H1 (cell line): ENCODE measurements at regions not wholly inside any gene's neighbourhood (a gene's known extent, or its start where the extent isn't known, plus 50 kb on each side); places are given as distances from the start of the nearest gene placed in this dataset.

ENCODE experiments used
- CTCF ChIA-PET: fragments of 300-600 bp; sonication (Branson Sonifier 250); formaldehyde crosslinking; loops from one replicate; lab custom pipeline; 2021; ENCODE audit not compliant: partially characterized antibody; lab: Charles Lee
- POLR2A ChIA-PET: fragments of 300-600 bp; sonication (Branson Sonifier 250); formaldehyde crosslinking; loops from one replicate; lab custom pipeline; 2021; ENCODE audit warnings: inconsistent platforms; ENCODE audit not compliant: partially characterized antibody; lab: Charles Lee
- DNase-seq, 2 experiments: peaks; one replicate each; pipeline versions ENCODE4 v3.0.0 to v3.0.0-alpha.2; 2010 to 2022; ENCODE audit warnings: low spot score in 2 of 2, low read depth in 1 of 2, mixed read lengths in 1 of 2
- FAIRE-seq: peaks from 2 replicates; lab custom pipeline; 2011; peaks lifted over from hg19 to GRCh38; lab: Jason Lieb, UNC
- H2AFZ ChIP-seq: 2 replicates; pipeline ENCODE4 v1.8.1; 2012; ENCODE audit warnings: low read length, inconsistent platforms
- H2AK5ac ChIP-seq: 2 replicates; pipeline ENCODE4 v1.6.1; 2013; ENCODE audit warnings: low read depth, low read length
- H2BK120ac ChIP-seq: replicated peaks from 2 replicates; pipeline ENCODE3; 2013; ENCODE audit warnings: low read depth, low read length, inconsistent platforms
- H2BK12ac ChIP-seq: 2 replicates; pipeline ENCODE4 v1.6.1; 2013; ENCODE audit warnings: low read depth, low read length
- H2BK15ac ChIP-seq: 2 replicates; pipeline ENCODE4 v1.6.1; 2013; ENCODE audit warnings: low read length
- H2BK20ac ChIP-seq: 2 replicates; pipeline ENCODE4 v1.6.1; 2013; ENCODE audit warnings: low read length
- H2BK5ac ChIP-seq: 2 replicates; pipeline ENCODE4 v1.6.1; 2013; ENCODE audit warnings: low read depth, low read length
- H3K14ac ChIP-seq: 2 replicates; pipeline ENCODE4 v1.6.1; 2013; ENCODE audit warnings: inconsistent platforms; ENCODE audit not compliant: insufficient read length
- H3K18ac ChIP-seq: 2 replicates; pipeline ENCODE4 v1.6.1; 2013; ENCODE audit warnings: low read length; ENCODE audit errors: extremely low read depth
- H3K23ac ChIP-seq: 2 replicates; pipeline ENCODE4 v1.6.1; 2013; ENCODE audit warnings: inconsistent platforms; ENCODE audit not compliant: insufficient read length
- H3K23me2 ChIP-seq: 2 replicates; pipeline ENCODE4 v1.6.1; 2013; ENCODE audit warnings: low read depth, low read length
- H3K27ac ChIP-seq: 2 replicates; pipeline ENCODE4 v1.6.1; 2011; ENCODE audit warnings: low read depth, low read length, inconsistent platforms
- H3K27me3 ChIP-seq, 4 experiments: replicated peaks in 1 of 4; 1 replicate in 1 of 4; 2 replicates in 3 of 4; pipeline versions ENCODE4 v1.6.1 to v1.8.1; 2011 to 2013; ENCODE audit warnings: low read length in 3 of 4, mild to moderate bottlenecking in 3 of 4, inconsistent platforms in 2 of 4, mixed read lengths in 2 of 4, moderate library complexity in 1 of 4; ENCODE audit not compliant: control insufficient read depth in 3 of 4, insufficient read depth in 3 of 4; ENCODE audit errors: extremely low read depth in 1 of 4
- H3K36me3 ChIP-seq, 4 experiments: 2 replicates each; pipeline versions ENCODE4 v1.6.1 to v1.8.1; 2011 to 2013; ENCODE audit warnings: mild to moderate bottlenecking in 4 of 4, low read length in 3 of 4, moderate library complexity in 2 of 4, control low read depth in 1 of 4, inconsistent platforms in 1 of 4; ENCODE audit not compliant: insufficient read depth in 4 of 4, control insufficient read depth in 2 of 4
- H3K4ac ChIP-seq: replicated peaks from 2 replicates; pipeline ENCODE3; 2013; ENCODE audit warnings: low read length, low read depth, mixed read lengths, inconsistent platforms; ENCODE audit not compliant: insufficient read length
- H3K4me1 ChIP-seq, 4 experiments: replicated peaks in 1 of 4; 1 replicate in 1 of 4; 2 replicates in 3 of 4; pipeline versions ENCODE4 v1.6.1 to v1.8.1; 2011 to 2013; ENCODE audit warnings: low read length in 3 of 4, inconsistent platforms in 2 of 4, mixed read lengths in 1 of 4; ENCODE audit not compliant: insufficient read depth in 4 of 4, control insufficient read depth in 3 of 4
- H3K4me2 ChIP-seq, 2 experiments: 2 replicates each; pipeline versions ENCODE4 v1.6.1 to v1.8.1; 2011 to 2013; ENCODE audit warnings: low read depth in 2 of 2, low read length in 2 of 2, control low read depth in 1 of 2, inconsistent platforms in 1 of 2, mild to moderate bottlenecking in 1 of 2; ENCODE audit not compliant: insufficient read depth in 1 of 2
- H3K4me3 ChIP-seq, 4 experiments: fragments of 200-600, 300-600 bp in 1 of 4; sonication (generic), shearing (Covaris generic), sonication (Bioruptor Twin) in 1 of 4; 2 replicates each; pipeline versions ENCODE4 v1.5.1 to v1.8.1; 2011 to 2016; ENCODE audit warnings: low read length in 4 of 4, low read depth in 3 of 4, control low read depth in 2 of 4, inconsistent platforms in 2 of 4, mild to moderate bottlenecking in 2 of 4, mixed read lengths in 1 of 4, moderate library complexity in 1 of 4; ENCODE audit not compliant: insufficient read depth in 2 of 4; ENCODE audit errors: extremely low read depth in 1 of 4
- H3K56ac ChIP-seq: replicated peaks from 2 replicates; pipeline ENCODE3; 2013; ENCODE audit warnings: low read depth, mild to moderate bottlenecking, mixed read lengths, low read length, inconsistent platforms; ENCODE audit not compliant: insufficient read length
- H3K79me1 ChIP-seq: 2 replicates; pipeline ENCODE4 v1.6.1; 2013; ENCODE audit warnings: low read depth, low read length, control low read depth
- H3K79me2 ChIP-seq, 2 experiments: 2 replicates each; pipeline versions ENCODE4 v1.6.1 to v1.8.1; 2012 to 2013; ENCODE audit warnings: low read length in 2 of 2, mild to moderate bottlenecking in 2 of 2, inconsistent platforms in 1 of 2; ENCODE audit not compliant: insufficient read depth in 2 of 2, control insufficient read depth in 1 of 2
- H3K9ac ChIP-seq, 4 experiments: replicated peaks in 1 of 4; 1 replicate in 1 of 4; 2 replicates in 3 of 4; pipeline versions ENCODE4 v1.6.1 to v1.8.1; 2011 to 2013; ENCODE audit warnings: low read depth in 3 of 4, low read length in 3 of 4, control low read depth in 2 of 4, mild to moderate bottlenecking in 2 of 4, moderate library complexity in 2 of 4, inconsistent platforms in 1 of 4; ENCODE audit errors: extremely low read depth in 1 of 4
- H3K9me3 ChIP-seq, 2 experiments: 2 replicates each; pipeline versions ENCODE4 v1.6.1 to v1.8.1; 2012 to 2013; ENCODE audit warnings: mild to moderate bottlenecking in 2 of 2, moderate library complexity in 2 of 2, control low read depth in 1 of 2, inconsistent platforms in 1 of 2, low read depth in 1 of 2, low read length in 1 of 2, mixed read lengths in 1 of 2; ENCODE audit not compliant: insufficient read depth in 2 of 2
- H4K20me1 ChIP-seq, 2 experiments: replicated peaks in 1 of 2; 2 replicates each; pipeline versions ENCODE3 to v1.8.1; 2011 to 2013; ENCODE audit warnings: inconsistent platforms in 2 of 2, low read length in 2 of 2, mild to moderate bottlenecking in 1 of 2; ENCODE audit not compliant: insufficient read depth in 2 of 2, control insufficient read depth in 1 of 2
- H4K5ac ChIP-seq: 2 replicates; pipeline ENCODE4 v1.6.1; 2013; ENCODE audit warnings: low read length, low read depth, mixed read lengths, inconsistent platforms; ENCODE audit not compliant: insufficient read length
- H4K8ac ChIP-seq: 2 replicates; pipeline ENCODE4 v1.8.0; 2013; ENCODE audit warnings: mild to moderate bottlenecking, moderate library complexity, low read length, inconsistent platforms; ENCODE audit not compliant: insufficient read depth; ENCODE audit errors: extremely low read depth
- H4K91ac ChIP-seq: replicated peaks from 2 replicates; pipeline ENCODE3; 2013; ENCODE audit warnings: low read length, mixed read lengths, inconsistent platforms; ENCODE audit not compliant: insufficient read length
- CEBPB ChIP-seq: IDR thresholded peaks from 2 replicates; pipeline ENCODE4 v1.6.1; 2012; ENCODE audit warnings: low read depth, low read length
- CREB1 ChIP-seq: IDR thresholded peaks from 2 replicates; pipeline ENCODE4 v1.6.1; 2012; ENCODE audit warnings: inconsistent platforms
- CTCF ChIP-seq, 3 experiments: IDR thresholded peaks; 1 replicate in 2 of 3; 2 replicates in 1 of 3; pipeline versions ENCODE4 v1.5.1 to v1.6.1; 2011; ENCODE audit warnings: low read length in 3 of 3, mild to moderate bottlenecking in 3 of 3, inconsistent platforms in 2 of 3, low read depth in 1 of 3, moderate library complexity in 1 of 3; ENCODE audit not compliant: insufficient read depth in 1 of 3; ENCODE audit errors: control extremely low read depth in 1 of 3
- E2F6 ChIP-seq: IDR thresholded peaks from 2 replicates; pipeline ENCODE4 v1.6.1; 2012; ENCODE audit warnings: inconsistent platforms
- JUN ChIP-seq: IDR thresholded peaks from 2 replicates; pipeline ENCODE4 v1.6.1; 2011; ENCODE audit warnings: low read depth, mild to moderate bottlenecking, improper control_type of control experiment, low read length
- KDM1A ChIP-seq: fragments of 200-600, 300-600 bp; sonication (generic); IDR thresholded peaks from 2 replicates; pipeline ENCODE4 v1.7.1; 2016; ENCODE audit warnings: mild to moderate bottlenecking, low read length, borderline replicate concordance
- POLR2A ChIP-seq, 2 experiments: IDR thresholded peaks; 1 replicate in 1 of 2; 2 replicates in 1 of 2; pipeline ENCODE4 v1.6.1; 2011; ENCODE audit warnings: low read depth in 2 of 2, low read length in 2 of 2, mild to moderate bottlenecking in 2 of 2; ENCODE audit errors: control extremely low read depth in 1 of 2
- SP1 ChIP-seq: IDR thresholded peaks from 2 replicates; pipeline ENCODE4 v1.6.1; 2011; ENCODE audit warnings: low read depth, low read length
- WGBS, 2 experiments: shearing (Covaris generic) in 1 of 2; methylation state at CpG; one replicate each; pipeline versions ENCODE4 v1.1.6 to v1.1.7; 2013 to 2015; ENCODE audit warnings: low lambda C conversion rate in 2 of 2, mixed read lengths in 2 of 2, inconsistent platforms in 1 of 2, low coverage in 1 of 2, missing lambda C conversion rate in 1 of 2; ENCODE audit not compliant: insufficient replicate concordance in 2 of 2, insufficient coverage in 1 of 2, insufficient read length in 1 of 2; ENCODE audit errors: extremely low coverage in 1 of 2, missing lambda C conversion rate in 1 of 2; 5-methylcytosine and 5-hydroxymethylcytosine counted together
- TF ChIP-seq, protein P1 (sequence below): IDR thresholded peaks from 2 replicates; pipeline ENCODE4 v1.6.1; 2011; ENCODE audit warnings: low read length, improper control_type of control experiment

GRCh38 chrX:38500866-38501265, 60.5 kb upstream of the TSPAN7 start:
- no peak for TF ChIP-seq POLR2A (IDR thresholded peaks at IDR 0.05; ENCODE audit: control extremely low read depth in 1 of 2, low read depth in 2 of 2, low read length in 2 of 2)
- no peak for TF ChIP-seq CEBPB
- TF ChIP-seq CTCF (IDR thresholded peaks at IDR 0.05; ENCODE audit: control extremely low read depth in 1 of 3, insufficient read depth in 1 of 3, low read depth in 1 of 3, low read length in 3 of 3), result no peak
- TF ChIP-seq CREB1, result no peak
- TF ChIP-seq JUN, result no peak
- no peak for TF ChIP-seq E2F6
- no peak for TF ChIP-seq SP1
- TF ChIP-seq, protein P1, sequence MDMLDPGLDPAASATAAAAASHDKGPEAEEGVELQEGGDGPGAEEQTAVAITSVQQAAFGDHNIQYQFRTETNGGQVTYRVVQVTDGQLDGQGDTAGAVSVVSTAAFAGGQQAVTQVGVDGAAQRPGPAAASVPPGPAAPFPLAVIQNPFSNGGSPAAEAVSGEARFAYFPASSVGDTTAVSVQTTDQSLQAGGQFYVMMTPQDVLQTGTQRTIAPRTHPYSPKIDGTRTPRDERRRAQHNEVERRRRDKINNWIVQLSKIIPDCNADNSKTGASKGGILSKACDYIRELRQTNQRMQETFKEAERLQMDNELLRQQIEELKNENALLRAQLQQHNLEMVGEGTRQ, result no peak
- no peak for TF ChIP-seq KDM1A
- TF ChIP-seq, all 59 proteins: peak for 0
- Histone ChIP-seq H3K4ac (no peak overlapping the region), H3K4me1 (no peaks in the 10 kb centered on the region), H3K18ac (no peak overlapping the region), H2BK20ac (no peak overlapping the region), H3K23me2 (no peaks in the 10 kb centered on the region), H3K27me3 (no peaks in the 10 kb centered on the region), H3K27ac (no peak overlapping the region), H4K8ac (no peak overlapping the region), H3K79me2 (no peaks in the 10 kb centered on the region), H2BK12ac (no peak overlapping the region), H2AFZ (no peak overlapping the region), H4K91ac (no peak overlapping the region), H3K4me3 (no peak overlapping the region), H3K56ac (no peak overlapping the region), H2BK15ac (no peak overlapping the region), H2AK5ac (no peak overlapping the region), H4K20me1 (no peaks in the 10 kb centered on the region), H2BK5ac (no peak overlapping the region), H3K79me1 (no peaks in the 10 kb centered on the region), H3K23ac (no peak overlapping the region), H2BK120ac (no peak overlapping the region), H3K9ac (no peak overlapping the region), H3K14ac (no peak overlapping the region), H3K36me3 (no peaks in the 10 kb centered on the region), H3K9me3 (no peaks in the 10 kb centered on the region), H3K4me2 (no peak overlapping the region), H4K5ac (no peak overlapping the region)
- POLR2A ChIA-PET, result no interaction called here
- FAIRE-seq, result no peak
- 79% methylated on average over 2 of the region's 2 CpGs; no CpG with 5 or more reads in 1 of the 2 experiments for WGBS, 2 experiments
- DNase-seq, result no peak
- CTCF ChIA-PET, result no interaction called here
